ENCODE measurements at regions not wholly inside any gene's neighbourhood (a gene's known extent, or its start where the extent isn't known, plus 50 kb on each side); places are given as distances from the start of the nearest gene placed in this dataset.

DNA sequence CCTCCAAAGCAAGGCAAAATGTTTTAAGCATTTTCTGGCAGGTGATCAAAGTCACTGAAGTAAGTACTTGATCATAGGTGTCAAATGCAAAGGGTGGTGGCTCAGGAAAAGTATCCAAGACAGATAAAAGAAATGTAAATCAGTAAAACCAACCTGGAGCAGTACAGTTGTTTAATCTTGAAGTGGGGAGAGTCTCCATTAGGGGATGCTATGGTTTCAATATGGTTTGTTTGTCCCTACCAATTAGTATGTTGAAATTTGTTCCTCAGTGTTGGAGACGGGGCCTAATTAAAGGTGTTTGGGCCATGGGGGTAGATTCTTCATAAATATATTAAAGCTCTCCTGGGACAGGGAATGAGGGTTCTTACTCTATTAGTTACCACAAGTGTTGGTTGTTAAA is 1781.7 kb upstream of the PRR20A start:
- POLR2A ChIA-PET (ENCODE audit: low non-redundant PET) = no interaction called here
- H3K27ac ChIP-seq = no peak overlapping the region
- TF ChIP-seq, protein P1, sequence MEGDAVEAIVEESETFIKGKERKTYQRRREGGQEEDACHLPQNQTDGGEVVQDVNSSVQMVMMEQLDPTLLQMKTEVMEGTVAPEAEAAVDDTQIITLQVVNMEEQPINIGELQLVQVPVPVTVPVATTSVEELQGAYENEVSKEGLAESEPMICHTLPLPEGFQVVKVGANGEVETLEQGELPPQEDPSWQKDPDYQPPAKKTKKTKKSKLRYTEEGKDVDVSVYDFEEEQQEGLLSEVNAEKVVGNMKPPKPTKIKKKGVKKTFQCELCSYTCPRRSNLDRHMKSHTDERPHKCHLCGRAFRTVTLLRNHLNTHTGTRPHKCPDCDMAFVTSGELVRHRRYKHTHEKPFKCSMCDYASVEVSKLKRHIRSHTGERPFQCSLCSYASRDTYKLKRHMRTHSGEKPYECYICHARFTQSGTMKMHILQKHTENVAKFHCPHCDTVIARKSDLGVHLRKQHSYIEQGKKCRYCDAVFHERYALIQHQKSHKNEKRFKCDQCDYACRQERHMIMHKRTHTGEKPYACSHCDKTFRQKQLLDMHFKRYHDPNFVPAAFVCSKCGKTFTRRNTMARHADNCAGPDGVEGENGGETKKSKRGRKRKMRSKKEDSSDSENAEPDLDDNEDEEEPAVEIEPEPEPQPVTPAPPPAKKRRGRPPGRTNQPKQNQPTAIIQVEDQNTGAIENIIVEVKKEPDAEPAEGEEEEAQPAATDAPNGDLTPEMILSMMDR (conservative IDR thresholded peaks at IDR 0.05; ENCODE audit: low read depth) = no peak
- no peak for DNase-seq (ENCODE audit: low spot score)
- CTCF ChIA-PET = no interaction called here

DNA sequence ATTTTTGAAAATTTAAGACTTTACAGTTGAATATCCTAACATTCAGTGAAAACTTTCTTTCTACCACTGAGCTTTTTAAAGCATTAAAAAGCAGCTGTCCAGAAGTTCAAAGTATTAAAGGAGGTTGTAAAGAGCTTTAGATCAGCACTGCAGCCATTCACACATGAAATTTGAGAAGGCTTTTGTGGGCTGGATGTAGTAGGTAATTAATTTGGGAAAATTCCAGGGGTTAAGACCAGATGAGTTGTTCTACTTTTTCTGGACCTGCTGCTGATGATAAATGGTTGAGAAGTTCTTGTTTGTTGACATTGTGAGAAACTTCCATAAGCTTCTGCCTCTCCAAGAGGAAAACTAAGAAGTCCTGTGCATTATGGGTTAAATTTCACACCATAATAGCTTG is 1779.6 kb upstream of the PRR20A start:
- POLR2A ChIA-PET (ENCODE audit: low non-redundant PET) = no interaction called here
- CTCF ChIA-PET = no interaction called here
- TF ChIP-seq, protein P1 (conservative IDR thresholded peaks at IDR 0.05; ENCODE audit: low read depth) = no peak
- no peak for DNase-seq (ENCODE audit: low spot score)
- no peak overlapping the region for H3K27ac ChIP-seq

DNA sequence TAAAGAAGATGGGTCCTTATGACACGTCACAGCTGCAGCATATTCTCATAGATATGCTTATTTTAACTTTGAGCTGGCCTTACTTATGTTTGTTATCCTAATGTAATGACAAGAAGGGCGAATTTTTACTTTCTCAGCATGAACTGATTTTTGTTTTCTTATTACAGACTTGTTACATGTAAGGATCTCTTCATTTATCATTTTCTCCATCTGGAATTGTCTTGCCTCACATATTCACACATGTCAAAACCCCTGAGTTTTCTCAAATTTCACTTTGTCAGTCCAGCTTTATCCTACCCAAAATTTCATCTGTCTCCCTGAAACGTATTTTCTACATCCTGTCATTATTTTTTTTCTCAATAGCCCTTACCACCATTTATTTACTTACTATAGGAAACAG is 1774.0 kb upstream of the PRR20A start:
- no peak overlapping the region for H3K27ac ChIP-seq
- CTCF ChIA-PET = interaction anchor here (0.6 kb wide), 1 partner anchor 344 kb away, joined by 3 read pairs; no protein-coding TSS in a partner anchor
- DNase-seq (ENCODE audit: low spot score) = no peak
- TF ChIP-seq, protein P1 (conservative IDR thresholded peaks at IDR 0.05; ENCODE audit: low read depth) = no peak
- POLR2A ChIA-PET (ENCODE audit: low non-redundant PET) = no interaction called here

DNA sequence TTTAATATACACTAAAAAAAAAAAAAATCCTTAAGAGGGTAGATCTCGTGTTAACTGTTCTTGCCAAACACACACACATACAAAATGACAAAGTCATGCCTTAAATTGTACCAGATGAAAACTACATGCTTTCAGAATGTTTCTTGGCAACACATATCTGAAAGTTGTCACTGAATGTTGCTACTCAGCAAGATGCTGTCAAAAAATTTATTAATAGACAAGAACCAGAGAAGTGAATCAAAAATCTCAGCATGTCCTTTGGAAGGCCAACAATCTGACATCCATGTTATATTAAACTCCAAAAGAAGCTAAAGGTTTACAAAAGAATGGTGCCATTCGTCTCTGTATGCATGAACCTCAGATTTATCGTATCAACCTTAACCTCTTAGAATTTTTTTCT is 1746.2 kb upstream of the PRR20A start:
- ChIA-PET POLR2A (ENCODE audit: low non-redundant PET) (no interaction called here), CTCF (interaction anchor here (0.7 kb wide), 1 partner anchor 830 kb away, joined by 3 read pairs; no protein-coding TSS in a partner anchor)
- TF ChIP-seq, protein P1 (conservative IDR thresholded peaks at IDR 0.05; ENCODE audit: low read depth) = no peak
- no peak overlapping the region for H3K27ac ChIP-seq
- no peak for DNase-seq (ENCODE audit: low spot score)

DNA sequence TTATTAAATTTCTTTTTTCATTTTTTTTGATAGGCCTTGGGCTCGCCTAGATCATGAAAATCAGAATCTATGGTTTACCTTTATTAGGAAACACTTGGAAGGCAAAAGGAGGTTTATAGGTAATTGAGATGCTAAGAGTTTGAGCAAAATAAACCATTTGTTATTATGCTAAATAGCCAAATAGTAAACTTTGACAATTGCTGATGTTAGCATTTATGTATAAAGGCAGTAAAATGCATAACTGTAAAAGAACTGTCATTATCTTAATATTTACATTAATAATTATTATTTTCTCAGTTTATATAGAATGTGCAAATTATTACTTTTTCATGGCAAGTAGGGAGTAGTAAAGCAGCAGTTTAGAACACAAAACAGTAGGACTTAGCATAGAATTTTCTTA is 1737.8 kb upstream of the PRR20A start:
- no peak overlapping the region for H3K27ac ChIP-seq
- TF ChIP-seq, protein P1 (conservative IDR thresholded peaks at IDR 0.05; ENCODE audit: low read depth) = no peak
- no peak for DNase-seq (ENCODE audit: low spot score)
- ChIA-PET POLR2A (ENCODE audit: low non-redundant PET) (no interaction called here), CTCF (no interaction called here)

DNA sequence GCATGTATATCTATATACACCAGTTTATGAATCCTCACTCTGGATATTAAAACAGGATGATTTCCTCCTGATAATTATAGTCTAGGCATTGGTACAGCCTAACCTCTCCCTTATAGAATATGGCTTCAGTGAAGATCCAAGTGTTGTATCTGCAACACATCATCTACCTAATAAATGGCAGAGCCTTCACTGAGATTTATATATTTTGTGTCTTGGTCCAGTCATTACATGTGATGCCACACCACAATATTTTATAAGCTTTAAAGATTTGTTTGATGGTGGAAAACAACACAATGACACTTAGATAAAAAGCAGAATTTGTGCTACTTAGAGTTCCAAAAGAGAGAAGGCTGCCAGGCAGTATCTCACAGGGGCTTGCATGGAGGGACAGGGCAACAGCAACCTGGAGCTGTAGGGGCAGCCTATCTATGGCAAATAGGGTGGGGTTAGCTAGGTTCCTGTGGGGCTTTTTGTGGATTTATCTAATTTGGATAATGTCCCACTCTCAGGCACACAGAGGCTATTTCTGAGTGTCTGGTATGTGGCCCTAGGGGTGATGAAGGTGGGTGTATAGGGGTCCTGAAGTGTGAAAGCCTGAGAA is 1736.7 kb upstream of the PRR20A start:
- TF ChIP-seq, protein P1 (conservative IDR thresholded peaks at IDR 0.05; ENCODE audit: low read depth) = no peak
- no peak for DNase-seq (ENCODE audit: low spot score)
- POLR2A ChIA-PET (ENCODE audit: low non-redundant PET) = no interaction called here
- no peak overlapping the region for H3K27ac ChIP-seq
- CTCF ChIA-PET = no interaction called here

All from RWPE1 (cell line).